AML-193 (cell line): ENCODE measurements at regions not wholly inside any gene's neighbourhood (a gene's known extent, or its start where the extent isn't known, plus 50 kb on each side); places are given as distances from the start of the nearest gene placed in this dataset.

ENCODE experiments used
- DNase-seq, 2 experiments: peaks; one replicate each; lab custom pipeline; 2025; lab: John Stamatoyannopoulos, UW

DNA sequence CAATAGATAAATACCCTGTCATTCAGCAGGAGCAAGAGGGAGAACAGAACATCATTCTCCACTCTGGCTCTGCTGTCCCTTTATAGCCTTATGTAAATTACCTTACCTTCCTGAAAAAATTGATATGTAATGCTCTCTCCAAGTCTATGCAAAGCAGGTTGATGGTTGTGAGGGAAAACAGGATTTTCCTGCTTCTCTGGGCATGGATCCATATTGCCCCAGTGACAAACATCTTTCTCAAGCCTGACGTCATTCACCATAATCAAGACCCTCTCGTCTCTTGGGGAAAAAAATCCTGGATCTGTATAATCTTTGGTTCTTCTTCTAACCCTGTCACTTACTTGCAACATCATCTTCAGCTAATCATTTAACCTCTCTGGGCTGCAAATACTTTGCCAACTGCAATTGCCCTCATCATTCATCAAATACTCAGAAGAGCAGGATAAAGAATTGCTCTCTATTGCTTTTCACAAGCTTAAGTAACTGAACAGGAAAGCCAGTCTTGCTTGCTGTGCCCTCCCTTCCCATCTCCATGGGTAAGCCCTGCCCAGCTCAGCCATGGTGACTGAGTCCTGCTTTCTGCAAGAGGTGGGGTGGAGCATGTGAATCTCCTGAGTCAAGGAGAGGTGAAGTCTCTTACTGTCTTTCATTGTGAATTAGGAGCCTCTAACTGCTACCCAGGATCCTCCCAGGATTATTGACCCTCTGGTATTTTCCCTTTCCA lies 123.7 kb upstream of the KLF7 start:
- no peak for DNase-seq

GRCh38 chr2:207290833-207291624 lies 125.3 kb upstream of the KLF7 start:
- DNase-seq, result no peak

DNA sequence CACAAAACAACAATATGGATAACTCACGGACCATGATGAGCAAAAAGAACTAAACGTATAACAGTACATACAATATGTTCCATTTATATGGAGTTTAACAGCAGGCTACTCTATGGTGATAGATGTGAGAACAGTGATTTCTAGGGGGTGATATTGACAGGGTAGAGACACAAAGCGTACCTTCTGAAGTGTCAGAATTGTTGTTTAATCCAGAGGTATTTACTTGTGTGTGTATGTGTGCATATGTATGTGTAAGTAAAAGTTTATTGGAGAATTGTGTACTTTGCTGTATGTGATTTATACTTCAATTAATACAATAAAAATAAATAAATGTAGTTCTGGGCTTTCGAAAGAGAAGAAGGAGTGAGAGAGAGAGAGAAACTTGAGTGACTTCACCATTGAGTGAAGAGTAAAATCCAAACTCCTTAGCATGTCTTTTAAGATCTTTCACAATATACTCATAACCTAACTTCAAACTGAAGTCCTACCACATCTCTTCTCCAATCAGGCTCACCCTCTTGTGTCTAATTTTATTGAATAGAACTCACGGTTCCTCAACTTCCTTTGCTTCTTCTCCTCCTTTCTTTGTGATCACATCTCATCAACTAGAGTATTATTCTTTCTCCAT lies 126.0 kb upstream of the KLF7 start:
- DNase-seq, result no peak

GRCh38 chr2:207296265-207296948 lies 130.7 kb upstream of the KLF7 start:
- DNase-seq, result no peak

DNA sequence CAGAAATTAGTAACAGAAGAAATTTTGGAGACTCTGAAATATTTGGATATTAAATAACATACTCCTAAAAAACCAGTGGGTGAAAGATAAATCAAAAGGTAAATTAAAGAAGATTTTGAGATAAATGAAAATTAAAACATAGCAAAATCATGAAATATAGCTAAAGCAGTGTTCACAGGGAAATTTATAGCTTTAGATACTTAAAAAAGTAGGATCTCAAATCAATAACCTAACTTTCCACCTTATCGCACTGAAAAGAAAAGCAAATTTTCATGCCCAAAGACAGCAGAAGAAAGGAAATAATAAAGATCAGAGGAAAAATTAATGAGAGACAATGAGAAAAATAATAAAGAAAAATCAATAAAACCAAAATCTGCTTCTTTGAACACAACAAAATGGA lies 135.1 kb upstream of the KLF7 start:
- no peak for DNase-seq

DNA sequence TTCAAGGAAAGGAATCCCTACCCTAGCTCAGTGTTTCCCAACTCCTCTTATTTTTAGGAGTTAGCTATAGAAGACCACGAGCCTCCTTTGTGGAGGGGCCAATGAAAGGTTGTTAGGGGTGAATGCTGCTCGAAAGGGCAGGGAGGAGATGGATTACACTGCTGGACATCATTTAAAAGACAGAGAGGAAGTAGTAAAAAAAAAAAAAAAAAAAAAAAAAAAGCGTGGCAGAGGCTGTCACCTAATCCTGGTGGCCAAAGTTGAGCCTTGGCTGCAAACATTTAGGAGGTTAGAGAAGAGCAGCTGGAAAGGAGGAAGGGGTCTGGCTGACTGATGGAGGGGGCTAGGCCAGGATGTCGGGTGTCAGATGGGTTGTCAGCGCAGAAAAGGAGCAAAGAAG lies 139.0 kb upstream of the KLF7 start:
- no peak for DNase-seq

DNA sequence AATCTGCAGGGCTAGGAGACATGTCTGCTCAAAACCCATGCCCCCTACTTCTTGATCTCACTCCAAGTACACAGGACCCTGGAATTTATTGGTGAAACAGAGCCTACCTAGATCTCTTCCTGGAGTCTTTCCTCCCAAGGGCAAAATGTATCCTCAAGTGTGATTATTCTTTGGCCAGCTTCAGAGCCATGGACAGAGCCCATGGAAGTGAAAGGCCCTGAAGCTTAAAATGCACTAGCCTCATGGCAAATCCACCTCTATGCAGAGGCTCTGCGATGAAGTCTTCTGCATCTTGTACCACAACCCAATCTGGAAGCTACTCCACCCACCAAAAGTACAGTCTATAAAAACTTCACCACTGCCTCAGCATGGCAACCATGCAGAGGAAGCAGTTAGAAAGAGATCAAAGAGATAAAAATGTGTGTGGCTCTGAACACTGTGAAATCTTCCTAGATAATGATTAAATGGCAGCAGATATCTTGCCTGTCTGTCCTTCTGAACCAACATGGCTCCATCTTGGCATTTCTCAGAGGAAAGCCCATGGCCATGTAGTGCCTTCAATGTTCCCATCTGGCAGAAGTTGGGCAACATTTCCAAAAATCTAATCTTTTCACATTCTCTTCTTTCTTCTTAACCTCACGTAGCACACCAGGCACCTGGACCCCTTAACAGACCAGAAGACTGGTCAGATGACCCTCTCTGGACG lies 142.9 kb upstream of the KLF7 start:
- no peak for DNase-seq

DNA sequence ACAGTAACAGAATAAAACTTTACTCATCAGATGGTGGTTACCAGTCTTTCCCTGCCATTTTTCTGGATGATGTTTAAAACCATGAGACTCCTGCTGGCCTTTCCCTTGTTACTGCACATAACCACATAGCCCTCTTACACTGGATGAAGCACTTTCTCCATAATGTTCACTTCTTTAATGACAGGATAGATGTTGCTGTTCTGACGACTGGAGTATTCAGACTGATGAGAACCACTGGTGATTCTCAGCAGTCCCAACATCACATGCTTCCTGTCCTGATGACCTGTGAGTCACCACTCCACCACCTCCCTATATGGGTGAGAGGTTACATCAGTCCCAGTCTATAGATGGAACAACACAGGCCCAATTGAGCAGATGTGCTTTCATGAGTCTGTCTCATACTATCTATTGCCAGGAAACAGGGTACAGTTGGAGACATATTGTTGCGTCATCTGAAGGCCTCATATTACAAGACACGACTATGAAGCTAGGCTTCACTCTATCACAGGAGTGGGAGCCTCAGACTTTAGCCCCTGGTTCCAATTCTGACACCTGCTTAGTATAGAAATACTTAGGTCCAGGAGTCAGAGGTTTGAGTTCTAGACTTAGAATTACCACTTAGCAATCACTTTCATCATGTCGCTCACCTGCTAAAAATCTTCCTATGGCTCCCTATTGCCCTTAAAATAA lies 145.7 kb upstream of the KLF7 start:
- DNase-seq, result peak; percentile 72 to 76

DNA sequence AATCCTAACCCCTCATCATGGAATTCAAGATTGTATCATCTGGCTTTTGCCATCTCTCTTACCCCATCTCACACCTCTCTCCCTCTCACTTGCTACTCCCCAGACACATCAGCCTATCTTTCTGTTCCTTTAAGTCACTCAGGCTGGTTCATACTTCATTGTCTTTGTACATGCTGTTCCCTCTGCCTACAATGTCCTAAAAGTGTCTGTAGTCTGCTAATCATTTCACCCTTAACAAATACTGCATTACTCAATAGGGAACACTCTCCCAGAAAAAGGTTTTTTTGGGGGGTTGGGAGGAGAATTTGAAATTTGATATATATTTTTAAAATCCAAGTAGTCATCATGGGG lies 146.2 kb upstream of the KLF7 start:
- DNase-seq, result no peak

GRCh38 chr2:207313947-207314346 lies 148.2 kb upstream of the KLF7 start:
- no peak for DNase-seq

DNA sequence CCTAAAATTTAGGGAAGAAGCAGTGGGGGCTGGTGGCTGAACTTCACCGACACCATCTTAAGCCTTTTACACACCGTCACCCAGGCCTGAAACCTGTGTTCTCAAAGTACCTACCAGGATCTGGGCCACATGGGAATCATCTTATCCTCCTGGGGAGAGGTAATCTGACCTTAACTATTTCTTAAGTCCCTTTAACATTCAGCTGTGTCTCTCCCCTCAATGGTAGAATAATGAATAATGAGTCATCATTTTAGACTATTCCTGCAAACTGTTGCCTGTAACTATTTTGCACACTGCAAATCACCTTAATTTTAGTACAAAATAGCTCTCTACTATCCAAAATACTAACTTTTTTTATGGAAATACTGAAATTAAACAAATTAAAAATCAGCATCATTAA lies 149.4 kb upstream of the KLF7 start:
- no peak for DNase-seq

DNA sequence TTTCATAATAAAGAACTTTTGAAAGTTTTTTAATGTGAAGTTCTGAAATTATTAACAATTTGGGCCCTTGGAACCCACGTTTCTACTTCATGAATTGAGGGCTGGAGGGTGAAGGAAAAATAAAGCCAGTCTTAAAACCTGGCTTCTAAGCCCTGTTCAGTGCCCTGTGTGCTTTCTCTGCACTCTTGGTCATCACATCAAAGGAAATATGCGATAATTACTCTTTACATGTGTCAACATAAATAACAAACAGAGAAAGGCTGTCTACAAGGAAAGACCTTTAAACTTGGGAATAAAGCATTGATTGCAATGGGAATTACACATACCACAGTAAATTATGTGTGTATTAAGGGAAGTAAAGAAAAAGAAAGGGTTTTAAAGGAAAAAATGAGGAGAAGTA lies 150.7 kb upstream of the KLF7 start:
- no peak for DNase-seq

- no peak for DNase-seq
These were observed 151.2 kb upstream of the KLF7 start for GRCh38 chr2:207316906-207317305.

DNA sequence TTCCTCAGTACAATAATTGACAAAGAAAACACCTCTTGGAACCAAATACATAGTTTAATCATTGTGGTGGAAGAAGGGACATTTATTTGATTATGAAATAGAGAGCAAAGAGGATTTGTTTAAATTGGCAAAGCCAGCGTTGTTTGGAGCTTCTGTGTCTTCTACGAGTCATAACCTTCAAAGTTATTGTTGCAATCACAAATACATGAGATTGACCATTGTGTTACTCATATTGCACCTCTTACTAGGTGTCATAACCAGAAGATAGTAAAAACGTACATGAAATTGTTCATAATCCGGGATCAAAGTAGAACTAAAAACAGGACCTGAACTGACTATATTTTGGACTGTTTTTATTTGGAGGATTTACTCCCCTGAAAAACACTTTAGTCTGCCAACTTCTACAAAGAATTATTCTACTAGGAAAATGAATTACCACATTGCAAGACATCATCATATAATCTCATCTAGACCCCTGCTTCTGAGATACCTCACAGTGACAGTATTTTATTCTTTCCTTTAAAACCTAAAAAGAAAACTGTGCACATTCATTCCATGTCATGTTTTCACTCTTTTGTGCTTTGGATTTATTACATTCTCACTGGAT lies 151.7 kb upstream of the KLF7 start:
- DNase-seq, result no peak

DNA sequence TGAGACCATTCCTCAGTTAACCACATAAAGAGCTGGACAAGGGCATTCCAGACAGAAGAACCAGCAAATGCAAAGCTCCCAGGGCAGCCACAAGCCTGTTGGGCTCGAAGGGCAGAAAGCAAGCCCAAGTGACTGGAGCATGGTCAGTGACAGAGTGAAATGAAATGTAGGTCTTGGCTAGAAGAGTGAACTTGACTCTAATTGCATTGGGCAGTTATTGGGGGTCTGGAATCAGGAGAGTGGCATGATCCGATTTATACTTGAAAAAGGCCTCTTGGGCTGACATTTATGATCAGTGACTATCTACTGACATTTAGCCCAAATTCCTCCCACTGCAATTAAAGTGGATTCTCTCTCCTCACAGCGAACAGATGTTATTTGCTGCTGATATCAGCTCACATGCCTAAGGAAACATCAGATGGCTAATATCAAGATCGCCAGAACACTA lies 152.5 kb upstream of the KLF7 start:
- DNase-seq, result no peak

- no peak for DNase-seq
These were observed 153.6 kb upstream of the KLF7 start for GRCh38 chr2:207319316-207319715.

DNA sequence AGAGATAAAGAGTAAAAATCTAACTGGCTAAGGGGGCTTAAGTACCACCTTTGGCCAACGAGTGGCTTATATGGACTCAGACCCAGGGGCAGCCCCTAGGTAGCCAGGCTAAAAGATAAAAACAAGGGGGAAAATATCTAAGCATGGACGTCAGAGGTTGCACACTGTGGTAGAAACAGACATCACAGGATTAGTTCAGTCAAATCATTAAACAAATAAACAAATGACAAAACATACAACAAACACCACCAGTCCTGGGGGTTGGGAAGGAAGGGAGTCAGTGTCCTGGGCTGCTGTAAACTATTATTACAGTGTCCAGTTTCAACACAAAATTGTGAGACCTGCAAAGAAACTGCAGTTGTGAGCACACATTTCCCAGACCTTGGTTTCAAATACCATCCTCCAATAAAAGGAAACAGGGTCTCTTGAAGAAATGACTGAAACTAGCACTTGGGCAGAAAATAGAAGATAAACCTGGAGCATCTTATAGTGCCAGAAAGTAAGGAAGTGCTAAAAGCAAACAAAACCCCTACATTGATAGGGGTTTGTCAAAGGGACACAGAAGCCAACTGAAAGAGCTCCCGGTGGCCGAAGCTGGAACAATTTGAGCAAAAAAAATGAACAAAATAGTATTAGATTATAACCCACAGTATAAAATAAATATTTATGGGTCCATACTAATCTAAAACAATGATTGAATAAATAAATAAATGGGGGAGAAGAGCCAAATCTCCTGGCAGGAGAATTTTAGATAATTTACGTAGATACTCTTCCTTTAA lies 154.8 kb upstream of the KLF7 start:
- no peak for DNase-seq

DNA sequence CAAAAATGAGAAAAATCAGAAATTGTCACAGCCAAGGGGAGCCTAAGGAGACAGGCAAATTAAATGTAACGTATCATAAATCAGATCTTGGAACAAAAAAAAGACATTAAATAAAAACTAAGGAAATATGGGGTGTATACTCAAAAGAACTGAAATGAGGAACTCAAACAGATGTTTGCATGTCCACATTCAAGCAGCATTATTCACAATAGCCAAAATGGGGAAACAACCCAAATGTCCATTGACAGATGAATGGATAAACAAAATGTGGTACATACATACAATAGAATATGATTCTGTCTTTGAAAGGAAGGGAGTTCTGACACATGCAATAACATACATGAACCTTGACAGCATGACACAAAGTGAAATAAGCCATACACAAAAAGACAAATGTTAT lies 155.8 kb upstream of the KLF7 start:
- DNase-seq, result peak; percentile 26 to 57

DNA sequence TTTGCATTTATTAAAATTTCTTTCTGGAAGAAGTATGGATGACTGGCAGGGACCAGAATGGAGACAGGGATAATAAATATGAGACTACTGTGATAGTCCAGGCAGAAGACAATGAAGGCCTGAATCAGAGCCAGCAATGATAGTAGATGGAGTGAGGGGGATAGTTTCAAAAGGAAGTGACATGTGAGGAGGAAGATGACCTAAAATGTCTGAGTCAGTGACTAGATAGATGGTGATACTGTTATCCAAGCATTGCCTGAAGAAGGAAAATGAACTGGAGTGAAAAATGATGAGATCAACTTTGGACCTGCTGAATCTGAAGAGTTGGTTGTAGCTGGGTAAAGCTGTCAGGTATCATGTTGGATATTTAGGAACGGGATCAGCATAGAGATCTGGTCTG lies 158.3 kb upstream of the KLF7 start:
- DNase-seq, result no peak

- DNase-seq, result no peak
These were observed 161.8 kb upstream of the KLF7 start for GRCh38 chr2:207327513-207327912.
